Upper lobe of right lung (tissue), 1 donor: ENCODE measurements at regions not wholly inside any gene's neighbourhood (a gene's known extent, or its start where the extent isn't known, plus 50 kb on each side); places are given as distances from the start of the nearest gene placed in this dataset.

Experiments used
- ATAC-seq: fragments of 200-7000 bp; cut with Tn5 transposase; one replicate; pipeline ENCODE4 v1.9.1; 2020; ENCODE audit warnings: mild to moderate bottlenecking, moderate library complexity
- DNase-seq: peaks from one replicate; pipeline ENCODE4 v3.0.0-alpha.2; 2020
- H3K27ac ChIP-seq: fragments of 200-600 bp; one replicate; pipeline ENCODE4 v1.8.0; 2022
- H3K27me3 ChIP-seq: fragments of 200-600 bp; one replicate; pipeline ENCODE4 v1.8.0; 2022; ENCODE audit warnings: mild to moderate bottlenecking
- H3K36me3 ChIP-seq: fragments of 200-600 bp; one replicate; pipeline ENCODE4 v1.8.0; 2022
- H3K4me1 ChIP-seq: fragments of 200-600 bp; one replicate; pipeline ENCODE4 v1.8.0; 2022
- H3K4me3 ChIP-seq: fragments of 200-600 bp; one replicate; pipeline ENCODE4 v1.8.0; 2022; ENCODE audit warnings: mild to moderate bottlenecking
- H3K9me3 ChIP-seq: fragments of 200-600 bp; one replicate; pipeline ENCODE4 v1.8.0; 2022
- CTCF ChIP-seq: fragments of 200-600 bp; IDR thresholded peaks from one replicate; pipeline ENCODE4 v1.8.0; 2022; ENCODE audit warnings: antibody characterized with exemption
- intact Hi-C: fragments of 100-400 bp; cut with DNase I; formaldehyde crosslinking; loops from one replicate; pipeline ENCODE4 v1.11.0; 2022
- donor health status: DM: no; HTN: yes; CAD: no; lungs with severe emphysema.

GRCh38 chr15:35827911-35828310 is 281.9 kb upstream of the DPH6 start:
- H3K27ac ChIP-seq: no peak overlapping the region
- no peak for TF ChIP-seq CTCF
- DNase-seq (no peak), ATAC-seq (no peak)
- no peaks in the 10 kb centered on the region for H3K36me3 ChIP-seq
- no peaks in the 10 kb centered on the region for H3K9me3 ChIP-seq
- no peaks in the 10 kb centered on the region for H3K27me3 ChIP-seq
- no peaks in the 10 kb centered on the region for H3K4me1 ChIP-seq
- intact Hi-C loops: no loop called here
- H3K4me3 ChIP-seq: no peak overlapping the region

GRCh38 chr15:35833581-35833980 is 287.6 kb upstream of the DPH6 start:
- ATAC-seq (no peak), DNase-seq (no peak)
- no peaks in the 10 kb centered on the region for H3K9me3 ChIP-seq
- no peaks in the 10 kb centered on the region for H3K4me1 ChIP-seq
- H3K27ac ChIP-seq: no peak overlapping the region
- no peaks in the 10 kb centered on the region for H3K27me3 ChIP-seq
- H3K4me3 ChIP-seq: no peak overlapping the region
- no peak for TF ChIP-seq CTCF
- H3K36me3 ChIP-seq: no peaks in the 10 kb centered on the region
- intact Hi-C loops: no loop called here

GRCh38 chr15:35834216-35834830 is 288.4 kb upstream of the DPH6 start:
- Histone ChIP-seq H3K27ac (no peak overlapping the region), H3K4me1 (no peaks in the 10 kb centered on the region), H3K27me3 (no peaks in the 10 kb centered on the region), H3K4me3 (no peak overlapping the region), H3K9me3 (no peaks in the 10 kb centered on the region), H3K36me3 (no peaks in the 10 kb centered on the region)
- ATAC-seq (no peak), DNase-seq (no peak)
- TF ChIP-seq CTCF: no peak
- intact Hi-C loops: no loop called here

GRCh38 chr15:35834866-35835265 is 288.9 kb upstream of the DPH6 start:
- H3K4me1 ChIP-seq: no peaks in the 10 kb centered on the region
- ATAC-seq (no peak), DNase-seq (no peak)
- intact Hi-C loops: no loop called here
- no peak overlapping the region for H3K27ac ChIP-seq
- H3K36me3 ChIP-seq: no peaks in the 10 kb centered on the region
- no peak overlapping the region for H3K4me3 ChIP-seq
- no peaks in the 10 kb centered on the region for H3K27me3 ChIP-seq
- H3K9me3 ChIP-seq: no peaks in the 10 kb centered on the region
- no peak for TF ChIP-seq CTCF

GRCh38 chr15:35838424-35839111 is 292.6 kb upstream of the DPH6 start:
- Histone ChIP-seq H3K27me3 (no peaks in the 10 kb centered on the region), H3K4me1 (no peaks in the 10 kb centered on the region), H3K4me3 (no peak overlapping the region), H3K9me3 (no peaks in the 10 kb centered on the region), H3K27ac (no peak overlapping the region), H3K36me3 (no peaks in the 10 kb centered on the region)
- intact Hi-C loops: no loop called here
- TF ChIP-seq CTCF: no peak
- no peak for ATAC-seq
- DNase-seq: no peak
